ENCODE measurements at regions not wholly inside any gene's neighbourhood (a gene's known extent, or its start where the extent isn't known, plus 50 kb on each side); places are given as distances from the start of the nearest gene placed in this dataset.

DNA sequence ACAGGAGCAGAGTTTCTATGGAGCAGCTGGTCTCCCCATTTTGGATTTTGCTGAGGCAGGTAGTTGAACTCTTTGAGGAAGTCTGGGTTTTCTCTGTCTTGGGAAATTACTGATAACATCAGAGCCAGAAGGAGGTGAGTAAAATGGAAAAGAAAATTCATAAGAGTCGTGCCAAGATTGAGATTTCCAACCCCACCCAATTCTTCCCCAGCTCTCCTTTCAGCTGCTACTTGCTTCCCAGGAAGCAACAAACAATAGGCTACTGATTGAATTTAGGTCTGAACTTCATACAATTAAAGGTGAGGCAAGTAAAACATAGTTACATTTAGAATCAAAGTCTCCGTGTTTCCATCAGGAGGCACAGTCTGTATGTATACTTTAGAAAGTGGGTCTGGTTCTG, 54.6 kb upstream of the EOLA2 start:
- no peak for DNase-seq

DNA sequence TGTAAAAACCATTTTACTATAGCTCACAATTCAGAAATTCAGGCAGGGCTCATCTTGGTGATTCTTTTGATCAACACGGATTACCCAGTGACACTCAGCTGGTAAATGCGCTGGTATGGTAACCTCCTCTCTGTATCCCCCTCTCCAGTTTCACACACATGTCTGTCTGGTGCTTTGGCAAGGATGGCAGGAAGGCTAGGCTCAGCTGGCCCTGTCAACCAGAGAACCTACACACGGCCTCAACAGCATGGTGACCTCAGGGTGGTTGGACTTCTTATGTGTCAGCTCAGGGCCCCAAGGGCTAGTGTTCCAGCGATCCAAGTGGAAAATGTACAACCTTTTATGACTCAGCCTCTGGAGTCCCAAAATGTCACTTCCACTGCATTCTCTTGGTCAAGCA, 55.7 kb upstream of the EOLA2 start:
- DNase-seq, result no peak

- no peak for DNase-seq
These were observed 58.2 kb upstream of the EOLA2 start for GRCh38 chrX:149996515-149996914.

- peak in 1 of 3 donors; percentile 11 for DNase-seq
These were observed 66.7 kb upstream of the EOLA2 start for GRCh38 chrX:150005027-150005426.

DNA sequence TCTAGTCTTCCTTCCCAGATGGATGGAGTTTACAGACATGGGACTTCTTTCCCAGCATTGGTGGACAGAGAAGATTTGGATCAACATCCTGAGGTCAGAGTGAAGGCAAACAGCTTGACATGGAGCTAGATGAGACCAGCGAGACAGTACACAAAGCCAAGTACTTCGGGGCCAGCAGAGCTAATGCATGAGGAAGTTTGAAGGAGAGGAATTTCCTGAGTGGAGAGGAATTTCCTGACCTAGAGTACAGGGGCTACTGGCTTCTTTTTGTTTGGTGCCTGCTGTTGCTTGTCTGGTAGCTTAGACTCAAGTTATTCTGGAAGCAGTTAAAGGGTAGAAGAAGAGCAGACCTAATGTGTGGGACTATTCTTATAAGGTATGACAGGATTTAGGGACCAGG, 69.1 kb upstream of the EOLA2 start:
- peak in 2 of 3 donors; percentile 3 to 17 for DNase-seq

- no peak for DNase-seq
These were observed 74.5 kb upstream of the EOLA2 start for GRCh38 chrX:150012647-150013381.

DNA sequence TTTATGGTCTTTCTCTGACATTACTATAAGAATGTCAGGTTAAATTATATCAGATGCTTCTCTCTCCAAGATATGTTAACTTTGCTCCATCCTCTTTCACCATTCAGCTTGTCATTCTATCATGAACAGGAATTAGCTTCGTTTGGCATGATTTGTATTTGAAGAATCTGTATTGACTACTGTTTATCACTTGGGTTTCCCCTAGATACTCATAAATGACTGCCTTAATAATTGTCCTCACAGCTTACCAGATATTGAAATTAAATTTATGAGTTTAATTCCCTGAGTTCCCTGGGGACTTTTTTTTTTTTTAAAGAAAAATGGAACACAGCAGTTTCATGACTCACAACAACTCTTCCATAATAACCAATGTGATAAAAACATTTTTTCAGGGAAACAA, 76.2 kb upstream of the EOLA2 start:
- no peak for DNase-seq

- no peak for DNase-seq
These were observed 79.6 kb upstream of the EOLA2 start for GRCh38 chrX:150017868-150018267.

DNA sequence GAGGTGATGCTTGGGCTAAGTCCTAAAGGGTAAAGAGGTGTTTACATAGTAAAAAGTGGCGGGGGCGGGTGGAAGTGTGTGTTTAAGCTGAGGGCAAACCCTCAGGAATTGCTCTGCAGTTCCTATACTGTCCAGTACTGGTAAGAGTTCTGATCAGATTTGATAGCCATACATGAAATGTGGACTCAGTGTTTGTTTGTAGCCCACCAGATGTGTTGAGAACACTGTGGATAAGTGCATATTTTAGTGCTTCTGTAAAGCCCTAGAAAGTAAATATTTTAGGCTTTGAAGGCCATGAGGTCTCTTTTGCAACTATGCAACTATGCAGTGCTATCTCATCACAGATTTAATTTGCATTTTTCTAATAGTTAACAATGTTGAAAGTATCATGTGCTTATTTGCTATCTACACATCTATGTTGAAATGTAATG, 80.7 kb upstream of the EOLA2 start:
- peak in 2 of 3 donors; percentile 11 to 18 for DNase-seq

GRCh38 chrX:150028692-150029091, 90.4 kb upstream of the EOLA2 start:
- no peak for DNase-seq

GRCh38 chrX:150032742-150033141, 94.5 kb upstream of the EOLA2 start:
- DNase-seq, result no peak

DNA sequence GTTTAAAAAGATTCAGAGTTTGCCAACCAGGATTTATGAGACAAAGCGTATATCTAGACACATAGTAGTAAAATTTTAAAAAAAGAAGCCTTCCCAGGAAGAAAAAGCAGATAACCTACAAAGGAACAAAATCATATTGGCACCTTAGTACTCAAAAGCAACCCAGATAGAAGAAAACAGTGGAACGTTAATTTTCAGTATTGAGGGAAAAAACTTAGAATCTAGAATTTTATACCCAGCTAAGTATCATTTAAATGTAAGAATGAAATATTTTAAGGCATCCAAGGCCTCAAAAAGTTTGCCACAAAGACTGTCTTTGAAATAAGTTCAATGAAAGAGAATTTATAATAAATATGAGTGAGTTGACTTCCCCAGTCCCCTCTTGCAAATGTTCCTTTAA, 96.5 kb upstream of the EOLA2 start:
- no peak for DNase-seq

DNA sequence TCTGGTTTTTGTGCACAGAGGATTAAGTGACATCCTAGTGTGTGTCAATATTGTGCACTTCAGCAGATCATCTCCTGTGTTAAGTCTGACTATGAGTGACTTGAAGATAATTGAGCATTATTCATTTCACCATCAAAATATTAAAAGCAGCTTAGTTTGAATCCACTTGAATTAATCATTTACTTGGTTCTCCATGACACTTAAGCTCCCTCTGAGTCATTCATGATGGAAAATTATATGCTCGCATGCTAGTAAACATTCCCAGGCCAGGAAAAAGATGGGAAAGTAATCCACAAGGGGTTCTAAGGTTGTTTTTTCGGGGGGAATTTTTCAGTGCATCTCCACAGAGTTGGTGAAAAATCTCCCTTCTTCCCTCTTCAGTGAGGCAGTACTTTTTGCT, 97.2 kb upstream of the EOLA2 start:
- no peak for DNase-seq

DNA sequence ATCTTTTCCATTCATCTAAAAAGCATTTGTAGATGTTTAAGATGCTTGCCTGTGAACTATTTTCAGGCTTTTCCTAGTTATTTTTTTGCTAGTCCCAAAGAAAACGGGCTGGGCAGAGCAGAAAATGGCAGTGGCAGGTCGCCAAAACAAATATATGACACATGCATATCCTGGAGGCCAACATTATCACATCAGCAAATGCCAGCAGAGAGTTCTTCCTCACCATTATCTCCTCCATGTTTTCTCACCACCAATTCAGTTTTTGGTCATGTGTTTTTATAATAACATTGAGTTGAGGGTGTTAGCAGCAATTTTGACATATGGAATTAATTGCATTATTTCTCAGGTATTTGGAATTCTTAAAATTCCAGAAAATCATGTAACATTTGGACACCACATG, 97.9 kb upstream of the EOLA2 start:
- no peak for DNase-seq

GRCh38 chrX:150036641-150037040, 98.3 kb upstream of the EOLA2 start:
- DNase-seq, result no peak

DNA sequence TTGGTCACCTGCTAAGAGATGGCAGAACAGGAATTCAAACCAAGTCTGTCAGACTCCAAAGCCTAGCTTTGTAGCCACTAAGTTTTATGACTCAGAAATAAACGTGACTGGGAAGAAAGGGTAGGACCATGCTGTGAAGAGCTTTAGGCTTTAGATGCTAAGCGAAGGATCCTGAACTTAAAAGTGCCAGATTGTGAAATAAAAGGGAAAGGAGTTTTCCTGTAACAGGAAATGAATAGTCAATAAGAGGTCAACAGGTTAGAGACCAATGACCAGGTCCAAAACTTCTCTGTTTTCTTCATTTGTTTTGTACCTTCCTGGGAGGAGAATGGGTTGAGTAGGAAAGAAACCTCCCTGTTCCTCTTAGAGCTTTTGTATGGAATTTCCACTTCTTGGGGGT, 98.8 kb upstream of the EOLA2 start:
- DNase-seq, result no peak

DNA sequence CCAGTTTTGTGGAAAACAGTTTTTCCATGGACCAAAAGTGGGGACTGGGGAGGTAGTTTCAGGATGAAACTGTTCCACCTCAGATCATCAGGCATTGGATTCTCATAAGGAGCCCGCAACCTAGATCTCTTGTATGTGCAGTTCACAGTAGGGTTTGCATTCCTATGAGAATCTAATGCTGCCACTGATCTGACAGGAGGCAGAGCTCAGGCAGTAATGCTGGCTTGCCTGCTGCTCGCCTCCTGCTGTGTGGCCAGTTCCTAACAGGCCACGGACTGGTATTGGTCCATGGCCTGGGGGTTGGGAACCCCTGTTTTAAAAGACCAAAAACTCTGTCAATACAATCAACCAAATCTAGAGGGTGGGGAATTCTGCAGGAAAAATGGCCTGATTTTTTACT, 100.0 kb upstream of the EOLA2 start:
- DNase-seq, result no peak

DNA sequence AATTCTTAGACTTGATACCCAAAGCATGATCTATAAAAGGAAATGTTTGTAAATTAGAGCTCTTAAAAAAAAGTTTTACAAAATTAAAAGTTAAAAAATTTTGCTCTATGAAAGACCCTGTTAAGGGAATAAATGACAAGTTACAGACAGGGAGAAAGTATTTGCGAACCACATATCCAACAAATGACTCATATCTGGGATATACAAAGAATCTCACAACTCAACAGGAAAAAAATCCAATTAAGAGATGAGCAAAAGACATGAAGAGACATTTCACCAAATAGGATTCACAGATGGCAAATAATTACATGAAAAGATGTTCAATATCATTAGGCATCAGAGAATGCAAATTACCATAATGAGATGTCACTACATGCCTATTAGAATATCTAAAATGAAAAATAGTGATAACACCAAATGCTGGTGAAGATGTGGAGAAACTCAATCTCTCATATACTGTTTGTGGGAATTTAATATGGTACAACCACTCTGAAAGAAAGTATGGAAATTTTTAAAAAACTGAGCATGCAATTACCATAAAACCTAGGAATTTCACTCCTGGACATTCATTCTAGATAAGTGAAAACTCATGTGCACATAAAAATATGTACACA, 100.8 kb upstream of the EOLA2 start:
- DNase-seq, result no peak

- DNase-seq, result no peak
These were observed 102.9 kb upstream of the EOLA2 start for GRCh38 chrX:150041208-150041607.

GRCh38 chrX:150044556-150044955, 106.3 kb upstream of the EOLA2 start:
- DNase-seq, result no peak

- DNase-seq, result no peak
These were observed 109.5 kb upstream of the EOLA2 start for GRCh38 chrX:150047818-150048217.

DNA sequence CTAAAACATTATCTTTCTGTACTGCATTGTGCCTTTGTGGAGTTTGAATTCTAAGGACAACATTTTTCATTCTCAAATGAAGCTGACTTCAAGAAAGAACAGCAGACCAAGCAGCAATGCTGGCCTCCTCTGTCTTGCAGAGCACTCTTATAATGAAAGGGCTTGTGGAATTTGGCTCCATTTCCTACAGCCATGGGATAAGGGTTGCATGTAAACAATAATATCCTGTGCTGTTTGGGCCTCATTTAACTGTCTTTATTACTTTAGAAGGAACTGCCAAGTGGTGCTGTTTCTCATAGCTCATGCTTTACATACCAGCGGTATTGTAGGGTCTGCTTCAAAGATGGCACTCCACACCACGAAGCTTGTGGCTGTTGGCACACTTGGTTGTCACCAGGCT, 111.4 kb upstream of the EOLA2 start:
- DNase-seq, result no peak

- no peak for DNase-seq
These were observed 112.1 kb upstream of the EOLA2 start for GRCh38 chrX:150050387-150050786.

DNA sequence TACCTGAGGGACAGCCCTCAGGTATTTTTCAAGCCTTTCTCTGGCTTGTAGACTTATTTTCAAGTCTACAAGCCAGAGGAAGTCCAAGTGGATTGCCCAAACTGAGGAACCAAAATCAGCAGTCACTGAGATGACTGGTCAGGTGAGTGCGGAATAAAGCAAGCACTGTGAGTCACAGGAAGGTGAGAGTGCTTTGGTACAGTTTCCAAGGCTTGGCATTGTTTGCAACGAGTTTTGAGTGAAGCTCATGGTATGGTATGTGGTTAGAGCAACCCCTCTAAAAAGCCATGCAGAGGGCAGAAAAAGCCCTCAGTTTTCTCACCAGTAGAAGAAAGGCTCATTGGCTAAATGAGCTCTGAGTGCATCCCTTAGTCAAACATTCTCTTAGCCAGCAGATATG, 112.8 kb upstream of the EOLA2 start:
- DNase-seq, result no peak

DNA sequence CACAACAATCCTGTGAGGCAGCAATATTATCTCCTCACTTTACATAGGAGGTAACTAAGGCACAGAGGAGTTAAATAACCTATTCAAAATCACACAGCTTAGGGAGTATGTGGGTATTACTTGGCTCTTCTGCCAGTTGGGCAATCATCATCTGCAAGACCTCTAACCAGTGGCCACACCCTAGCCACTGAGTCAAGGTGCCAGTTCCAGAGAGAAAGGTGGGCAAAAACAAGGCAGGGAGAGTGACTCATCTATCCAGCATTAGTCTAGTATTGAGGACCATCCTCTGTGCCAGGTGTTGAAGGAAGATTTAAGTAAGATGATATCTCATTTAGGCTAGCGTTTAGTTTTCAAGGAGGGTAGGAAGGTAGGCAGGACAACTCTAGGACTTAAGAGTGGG, 113.9 kb upstream of the EOLA2 start:
- no peak for DNase-seq

All from suppressor macrophage treated with lipopolysaccharide for 1 hour (primary cell).